ENCODE measurements at regions not wholly inside any gene's neighbourhood (a gene's known extent, or its start where the extent isn't known, plus 50 kb on each side); places are given as distances from the start of the nearest gene placed in this dataset.

GRCh38 chr5:73384861-73385260, 63.7 kb downstream of the FOXD1 start:
- Histone ChIP-seq H3K9me3 (ENCODE audit: control insufficient read depth, insufficient read depth, low read length) (no peaks in the 10 kb centered on the region; the same call in 1 of the 2 replicates), H3K27ac (ENCODE audit: low read length) (no peak overlapping the region), H3K4me3 (ENCODE audit: low read length) (no peak overlapping the region), H3K4me1 (ENCODE audit: control insufficient read depth, insufficient read depth, low read length) (peaks cover 4% of the 10 kb centered on the region; the same call in 1 of the 2 replicates), H3K36me3 (ENCODE audit: control insufficient read depth, insufficient read depth, low read length) (no peaks in the 10 kb centered on the region), H3K27me3 (ENCODE audit: control insufficient read depth, insufficient read depth, low read length) (no peaks in the 10 kb centered on the region; the same call in 1 of the 2 replicates)
- no CpG with 5 or more reads among the region's 1 CpG for WGBS (ENCODE audit: insufficient coverage, insufficient read length)
- no peak for DNase-seq (ENCODE audit: low read depth, low spot score)

- Histone ChIP-seq H3K9me3 (ENCODE audit: control insufficient read depth, insufficient read depth, low read length) (no peaks in the 10 kb centered on the region; the same call in 1 of the 2 replicates), H3K27me3 (ENCODE audit: control insufficient read depth, insufficient read depth, low read length) (no peaks in the 10 kb centered on the region; the same call in 1 of the 2 replicates), H3K4me1 (ENCODE audit: control insufficient read depth, insufficient read depth, low read length) (peaks cover 4% of the 10 kb centered on the region; the same call in 1 of the 2 replicates), H3K27ac (ENCODE audit: low read length) (no peak overlapping the region), H3K36me3 (ENCODE audit: control insufficient read depth, insufficient read depth, low read length) (no peaks in the 10 kb centered on the region), H3K4me3 (ENCODE audit: low read length) (no peak overlapping the region)
- no CpG with 5 or more reads among the region's 27 CpGs for WGBS (ENCODE audit: insufficient coverage, insufficient read length)
- no peak for DNase-seq (ENCODE audit: low read depth, low spot score)
Observed at GRCh38 chr5:73382401-73382740, 66.2 kb downstream of the FOXD1 start.

- WGBS (ENCODE audit: insufficient coverage, insufficient read length), result no CpG with 5 or more reads among the region's 90 CpGs
- Histone ChIP-seq H3K27ac (ENCODE audit: low read length) (no peak overlapping the region), H3K9me3 (ENCODE audit: control insufficient read depth, insufficient read depth, low read length) (no peaks in the 10 kb centered on the region; the same call in 1 of the 2 replicates), H3K36me3 (ENCODE audit: control insufficient read depth, insufficient read depth, low read length) (no peaks in the 10 kb centered on the region), H3K4me3 (ENCODE audit: low read length) (no peak overlapping the region), H3K27me3 (ENCODE audit: control insufficient read depth, insufficient read depth, low read length) (no peaks in the 10 kb centered on the region; the same call in 1 of the 2 replicates), H3K4me1 (ENCODE audit: control insufficient read depth, insufficient read depth, low read length) (peaks cover 4% of the 10 kb centered on the region; the same call in 1 of the 2 replicates)
- DNase-seq (ENCODE audit: low read depth, low spot score), result no peak
Observed at GRCh38 chr5:73381590-73382400, 66.8 kb downstream of the FOXD1 start.

- H3K9me3 ChIP-seq (ENCODE audit: control insufficient read depth, insufficient read depth, low read length), result no peaks in the 10 kb centered on the region; the same call in 1 of the 2 replicates
- no peaks in the 10 kb centered on the region for H3K36me3 ChIP-seq (ENCODE audit: control insufficient read depth, insufficient read depth, low read length)
- H3K4me3 ChIP-seq (ENCODE audit: low read length), result no peak overlapping the region
- H3K4me1 ChIP-seq (ENCODE audit: control insufficient read depth, insufficient read depth, low read length), result peaks cover 4% of the 10 kb centered on the region; the same call in 1 of the 2 replicates
- WGBS (ENCODE audit: insufficient coverage, insufficient read length), result no CpG with 5 or more reads among the region's 54 CpGs
- DNase-seq (ENCODE audit: low read depth, low spot score), result no peak
- no peaks in the 10 kb centered on the region; the same call in 1 of the 2 replicates for H3K27me3 ChIP-seq (ENCODE audit: control insufficient read depth, insufficient read depth, low read length)
- H3K27ac ChIP-seq (ENCODE audit: low read length), result no peak overlapping the region
Observed at GRCh38 chr5:73380710-73381589, 67.6 kb downstream of the FOXD1 start.

GRCh38 chr5:73380041-73380440, 68.5 kb downstream of the FOXD1 start:
- H3K27ac ChIP-seq (ENCODE audit: low read length), result no peak overlapping the region
- DNase-seq (ENCODE audit: low read depth, low spot score), result no peak
- no peaks in the 10 kb centered on the region for H3K36me3 ChIP-seq (ENCODE audit: control insufficient read depth, insufficient read depth, low read length)
- H3K4me3 ChIP-seq (ENCODE audit: low read length), result no peak overlapping the region; the same call in 1 of the 2 replicates
- no CpG with 5 or more reads among the region's 19 CpGs for WGBS (ENCODE audit: insufficient coverage, insufficient read length)
- H3K9me3 ChIP-seq (ENCODE audit: control insufficient read depth, insufficient read depth, low read length), result no peaks in the 10 kb centered on the region
- H3K4me1 ChIP-seq (ENCODE audit: control insufficient read depth, insufficient read depth, low read length), result peaks cover 4% of the 10 kb centered on the region; the same call in 1 of the 2 replicates
- no peaks in the 10 kb centered on the region; the same call in 1 of the 2 replicates for H3K27me3 ChIP-seq (ENCODE audit: control insufficient read depth, insufficient read depth, low read length)

GRCh38 chr5:73379435-73379834, 69.1 kb downstream of the FOXD1 start:
- H3K27me3 ChIP-seq (ENCODE audit: control insufficient read depth, insufficient read depth, low read length), result no peaks in the 10 kb centered on the region; the same call in 1 of the 2 replicates
- H3K27ac ChIP-seq (ENCODE audit: low read length), result no peak overlapping the region
- peaks cover 4% of the 10 kb centered on the region; the same call in 1 of the 2 replicates for H3K4me1 ChIP-seq (ENCODE audit: control insufficient read depth, insufficient read depth, low read length)
- no CpG with 5 or more reads among the region's 3 CpGs for WGBS (ENCODE audit: insufficient coverage, insufficient read length)
- no peaks in the 10 kb centered on the region for H3K9me3 ChIP-seq (ENCODE audit: control insufficient read depth, insufficient read depth, low read length)
- H3K4me3 ChIP-seq (ENCODE audit: low read length), result no peak overlapping the region
- DNase-seq (ENCODE audit: low read depth, low spot score), result no peak
- H3K36me3 ChIP-seq (ENCODE audit: control insufficient read depth, insufficient read depth, low read length), result no peaks in the 10 kb centered on the region

GRCh38 chr5:73378765-73379164, 69.8 kb downstream of the FOXD1 start:
- peaks cover 4% of the 10 kb centered on the region; the same call in 1 of the 2 replicates for H3K4me1 ChIP-seq (ENCODE audit: control insufficient read depth, insufficient read depth, low read length)
- DNase-seq (ENCODE audit: low read depth, low spot score), result no peak
- WGBS (ENCODE audit: insufficient coverage, insufficient read length), result no CpG with 5 or more reads among the region's 1 CpG
- H3K36me3 ChIP-seq (ENCODE audit: control insufficient read depth, insufficient read depth, low read length), result no peaks in the 10 kb centered on the region
- no peak overlapping the region for H3K27ac ChIP-seq (ENCODE audit: low read length)
- H3K9me3 ChIP-seq (ENCODE audit: control insufficient read depth, insufficient read depth, low read length), result no peaks in the 10 kb centered on the region
- no peak overlapping the region for H3K4me3 ChIP-seq (ENCODE audit: low read length)
- no peaks in the 10 kb centered on the region; the same call in 1 of the 2 replicates for H3K27me3 ChIP-seq (ENCODE audit: control insufficient read depth, insufficient read depth, low read length)

GRCh38 chr5:73378070-73378469, 70.5 kb downstream of the FOXD1 start:
- DNase-seq (ENCODE audit: low read depth, low spot score), result no peak
- H3K36me3 ChIP-seq (ENCODE audit: control insufficient read depth, insufficient read depth, low read length), result no peaks in the 10 kb centered on the region
- no peaks in the 10 kb centered on the region for H3K27me3 ChIP-seq (ENCODE audit: control insufficient read depth, insufficient read depth, low read length)
- no peaks in the 10 kb centered on the region for H3K9me3 ChIP-seq (ENCODE audit: control insufficient read depth, insufficient read depth, low read length)
- no peak overlapping the region for H3K27ac ChIP-seq (ENCODE audit: low read length)
- H3K4me1 ChIP-seq (ENCODE audit: control insufficient read depth, insufficient read depth, low read length), result peaks cover 4% of the 10 kb centered on the region; the same call in 1 of the 2 replicates
- H3K4me3 ChIP-seq (ENCODE audit: low read length), result no peak overlapping the region
- WGBS (ENCODE audit: insufficient coverage, insufficient read length), result no CpG with 5 or more reads among the region's 5 CpGs

- H3K4me1 ChIP-seq (ENCODE audit: control insufficient read depth, insufficient read depth, low read length), result no peaks in the 10 kb centered on the region
- H3K9me3 ChIP-seq (ENCODE audit: control insufficient read depth, insufficient read depth, low read length), result no peaks in the 10 kb centered on the region
- no peak for DNase-seq (ENCODE audit: low read depth, low spot score)
- H3K27ac ChIP-seq (ENCODE audit: low read length), result no peak overlapping the region
- no peaks in the 10 kb centered on the region for H3K36me3 ChIP-seq (ENCODE audit: control insufficient read depth, insufficient read depth, low read length)
- H3K4me3 ChIP-seq (ENCODE audit: low read length), result no peak overlapping the region
- no peaks in the 10 kb centered on the region for H3K27me3 ChIP-seq (ENCODE audit: control insufficient read depth, insufficient read depth, low read length)
- no CpG with 5 or more reads among the region's 3 CpGs for WGBS (ENCODE audit: insufficient coverage, insufficient read length)
Observed at GRCh38 chr5:73376618-73377170, 71.9 kb downstream of the FOXD1 start.

- Histone ChIP-seq H3K27me3 (ENCODE audit: control insufficient read depth, insufficient read depth, low read length) (no peaks in the 10 kb centered on the region), H3K4me1 (ENCODE audit: control insufficient read depth, insufficient read depth, low read length) (no peaks in the 10 kb centered on the region), H3K4me3 (ENCODE audit: low read length) (no peak overlapping the region), H3K27ac (ENCODE audit: low read length) (no peak overlapping the region), H3K9me3 (ENCODE audit: control insufficient read depth, insufficient read depth, low read length) (no peaks in the 10 kb centered on the region), H3K36me3 (ENCODE audit: control insufficient read depth, insufficient read depth, low read length) (no peaks in the 10 kb centered on the region)
- no peak for DNase-seq (ENCODE audit: low read depth, low spot score)
- WGBS (ENCODE audit: insufficient coverage, insufficient read length), result no CpG with 5 or more reads among the region's 2 CpGs
Observed at GRCh38 chr5:73375949-73376348, 72.6 kb downstream of the FOXD1 start.
